HEK293T (cell line): ENCODE measurements at regions not wholly inside any gene's neighbourhood (a gene's known extent, or its start where the extent isn't known, plus 50 kb on each side); places are given as distances from the start of the nearest gene placed in this dataset.

ENCODE experiments used
- CTCF ChIA-PET: fragments of 350-600 bp; formaldehyde crosslinking; extraction: SDS; loops from one replicate; lab custom pipeline; 2021; ENCODE audit warnings: antibody characterized with exemption, inconsistent platforms; lab: Yijun Ruan, JAX
- POLR2A ChIA-PET: fragments of 350-600 bp; formaldehyde crosslinking; extraction: SDS; loops from one replicate; lab custom pipeline; 2020; ENCODE audit warnings: antibody characterized with exemption, inconsistent platforms; lab: Yijun Ruan, JAX
- DNase-seq: peaks from one replicate; pipeline ENCODE4 v3.0.0; 2012; ENCODE audit warnings: mixed read lengths; ENCODE audit errors: extremely low spot score
- ARNT ChIP-seq: fragments of 450-650 bp; IDR thresholded peaks from 2 replicates; pipeline ENCODE4 v1.6.1; 2017; ENCODE audit warnings: mild to moderate bottlenecking
- BHLHE40 ChIP-seq: fragments of 450-650 bp; IDR thresholded peaks from 2 replicates; pipeline ENCODE4 v1.6.1; 2016; ENCODE audit warnings: mild to moderate bottlenecking, moderate library complexity, borderline replicate concordance
- CTBP1 ChIP-seq: fragments of 450-650 bp; IDR thresholded peaks from 2 replicates; pipeline ENCODE4 v1.6.1; 2016; ENCODE audit warnings: borderline replicate concordance
- ELF4 ChIP-seq: fragments of 450-650 bp; IDR thresholded peaks from 2 replicates; pipeline ENCODE4 v1.6.1; 2017; ENCODE audit warnings: antibody characterized with exemption
- FOXA1 ChIP-seq: fragments of 450-650 bp; IDR thresholded peaks from 2 replicates; pipeline ENCODE4 v1.6.1; 2016; ENCODE audit warnings: mild to moderate bottlenecking
- FOXK2 ChIP-seq: fragments of 450-650 bp; IDR thresholded peaks from 2 replicates; pipeline ENCODE4 v1.6.1; 2016; ENCODE audit warnings: mild to moderate bottlenecking
- FOXM1 ChIP-seq: fragments of 450-650 bp; IDR thresholded peaks from 2 replicates; pipeline ENCODE4 v1.6.1; 2017; ENCODE audit warnings: mild to moderate bottlenecking, borderline replicate concordance
- HDGF ChIP-seq: fragments of 450-650 bp; IDR thresholded peaks from 2 replicates; pipeline ENCODE4 v1.6.1; 2017; ENCODE audit warnings: antibody characterized with exemption, borderline replicate concordance
- L3MBTL2 ChIP-seq: fragments of 450-650 bp; conservative IDR thresholded peaks from 2 replicates; pipeline ENCODE4 v1.6.1; 2016; ENCODE audit warnings: mild to moderate bottlenecking
- LEF1 ChIP-seq: fragments of 450-650 bp; IDR thresholded peaks from 2 replicates; pipeline ENCODE4 v1.6.1; 2017; ENCODE audit warnings: mild to moderate bottlenecking, borderline replicate concordance
- NFRKB ChIP-seq: fragments of 450-650 bp; IDR thresholded peaks from 2 replicates; pipeline ENCODE4 v1.6.1; 2016; ENCODE audit warnings: mild to moderate bottlenecking, moderate library complexity
- SP1 ChIP-seq: fragments of 450-650 bp; IDR thresholded peaks from 2 replicates; pipeline ENCODE4 v1.6.1; 2017
- SUZ12 ChIP-seq: fragments of 450-650 bp; IDR thresholded peaks from 2 replicates; pipeline ENCODE4 v1.6.1; 2016; ENCODE audit warnings: mild to moderate bottlenecking
- TARDBP ChIP-seq: fragments of 450-650 bp; IDR thresholded peaks from 2 replicates; pipeline ENCODE4 v1.6.1; 2016
- ZNF384 ChIP-seq: fragments of 450-650 bp; IDR thresholded peaks from 2 replicates; pipeline ENCODE4 v1.6.1; 2016
- TF ChIP-seq, protein P1 (sequence below): fragments of 450-650 bp; IDR thresholded peaks from 2 replicates; pipeline ENCODE4 v1.6.1; 2016

DNA sequence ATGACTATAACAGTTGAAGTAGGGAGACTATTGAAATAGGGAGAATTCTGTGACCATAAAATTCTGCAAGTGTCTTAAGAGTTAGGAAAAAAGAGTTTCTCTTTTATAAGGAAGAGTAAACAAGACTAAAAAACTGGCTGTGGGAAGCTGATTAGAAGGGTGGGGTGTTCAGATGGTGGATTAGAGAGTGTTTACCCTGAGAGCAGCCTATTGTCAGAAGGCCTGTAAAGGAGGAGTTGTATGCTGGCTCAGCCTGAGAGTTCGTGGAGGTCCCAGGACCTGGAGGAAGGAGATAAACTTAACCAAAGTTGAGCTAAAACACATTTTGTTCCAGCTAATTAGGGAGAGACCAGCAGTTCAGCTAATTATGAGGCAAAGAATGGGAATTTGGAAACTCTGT lies 629.7 kb downstream of the PCDH7 start:
- POLR2A ChIA-PET: no interaction called here

DNA sequence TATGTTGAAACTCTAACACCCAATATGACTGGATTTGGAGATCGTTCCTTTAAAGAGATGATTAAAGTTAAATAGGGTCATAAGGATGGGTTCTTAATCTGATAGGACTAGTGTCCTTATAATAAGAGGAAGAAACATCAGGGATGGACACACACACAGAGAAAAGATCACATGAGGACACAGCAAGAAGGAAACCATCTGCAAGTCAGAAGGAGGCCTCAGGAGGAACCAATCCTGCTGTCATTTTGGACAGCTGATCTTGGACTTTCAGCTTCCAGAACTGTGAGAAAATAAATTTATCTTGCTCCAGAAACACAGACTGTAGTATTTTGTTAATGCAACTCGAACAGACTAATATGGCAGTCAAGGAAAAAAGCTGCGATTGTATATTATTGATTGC lies 631.5 kb downstream of the PCDH7 start:
- no peak for DNase-seq
- no peak for TF ChIP-seq HDGF
- ChIA-PET POLR2A (no interaction called here), CTCF (no interaction called here)

More for the DNA sequence above, 629.7 kb downstream of the PCDH7 start:
- CTCF ChIA-PET: no interaction called here
- DNase-seq: no peak
- TF ChIP-seq CTBP1 (no peak), BHLHE40 (no peak), FOXM1 (no peak), SUZ12 (no peak), L3MBTL2 (no peak), ELF4 (no peak), FOXA1 (no peak), NFRKB (no peak), LEF1 (no peak), HDGF (no peak), ZNF384 (no peak), FOXK2 (no peak), TARDBP (no peak), ARNT (no peak), SP1 (no peak)
- TF ChIP-seq, protein P1, sequence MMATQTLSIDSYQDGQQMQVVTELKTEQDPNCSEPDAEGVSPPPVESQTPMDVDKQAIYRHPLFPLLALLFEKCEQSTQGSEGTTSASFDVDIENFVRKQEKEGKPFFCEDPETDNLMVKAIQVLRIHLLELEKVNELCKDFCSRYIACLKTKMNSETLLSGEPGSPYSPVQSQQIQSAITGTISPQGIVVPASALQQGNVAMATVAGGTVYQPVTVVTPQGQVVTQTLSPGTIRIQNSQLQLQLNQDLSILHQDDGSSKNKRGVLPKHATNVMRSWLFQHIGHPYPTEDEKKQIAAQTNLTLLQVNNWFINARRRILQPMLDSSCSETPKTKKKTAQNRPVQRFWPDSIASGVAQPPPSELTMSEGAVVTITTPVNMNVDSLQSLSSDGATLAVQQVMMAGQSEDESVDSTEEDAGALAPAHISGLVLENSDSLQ: no peak

DNA sequence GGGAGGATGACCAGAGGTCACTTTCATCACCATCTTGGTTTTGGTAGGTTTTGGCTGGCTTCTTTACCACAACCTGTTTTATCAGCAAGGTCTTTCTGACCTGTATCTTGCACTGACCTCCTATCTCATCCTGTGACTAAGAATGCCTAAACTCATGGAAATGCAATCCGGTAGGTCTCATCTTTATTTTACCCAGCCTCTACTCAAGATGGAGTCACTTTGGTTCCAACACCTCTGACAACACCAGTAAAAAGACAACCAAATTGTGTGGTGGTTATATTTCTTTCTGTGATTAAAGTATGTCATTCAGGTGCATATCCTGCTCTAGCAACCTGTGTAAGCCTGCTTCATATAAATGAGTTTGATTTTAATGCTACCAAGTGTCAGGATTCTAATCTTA lies 636.7 kb downstream of the PCDH7 start:
- DNase-seq: no peak
- TF ChIP-seq BHLHE40 (no peak), CTBP1 (no peak), SUZ12 (no peak), ELF4 (no peak), LEF1 (no peak)
- POLR2A ChIA-PET: no interaction called here
- CTCF ChIA-PET: no interaction called here

DNA sequence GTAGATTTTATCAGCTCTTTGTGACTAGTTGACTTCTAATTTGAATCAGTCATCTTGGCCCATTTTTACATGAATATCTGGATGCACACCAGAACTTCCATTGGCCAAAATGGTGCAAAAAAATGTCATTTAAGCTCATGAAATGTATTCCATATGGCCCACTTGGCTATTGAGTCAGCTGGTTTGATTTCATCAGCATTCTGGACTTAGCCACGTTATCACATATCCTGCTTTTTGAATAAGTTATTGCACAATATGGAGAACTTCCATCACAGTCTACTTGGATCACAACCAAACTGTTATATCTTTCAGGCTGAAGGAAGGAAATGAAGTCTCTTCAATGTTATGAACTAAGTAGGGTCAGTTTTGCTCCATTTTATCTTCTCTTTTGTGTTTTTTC lies 640.6 kb downstream of the PCDH7 start:
- CTCF ChIA-PET: no interaction called here
- TF ChIP-seq FOXK2 (no peak), HDGF (no peak), FOXM1 (no peak), NFRKB (no peak), FOXA1 (no peak), LEF1 (no peak), ZNF384 (no peak), SUZ12 (no peak), TARDBP (no peak)
- TF ChIP-seq, protein P1: no peak
- DNase-seq: no peak
- POLR2A ChIA-PET: no interaction called here

DNA sequence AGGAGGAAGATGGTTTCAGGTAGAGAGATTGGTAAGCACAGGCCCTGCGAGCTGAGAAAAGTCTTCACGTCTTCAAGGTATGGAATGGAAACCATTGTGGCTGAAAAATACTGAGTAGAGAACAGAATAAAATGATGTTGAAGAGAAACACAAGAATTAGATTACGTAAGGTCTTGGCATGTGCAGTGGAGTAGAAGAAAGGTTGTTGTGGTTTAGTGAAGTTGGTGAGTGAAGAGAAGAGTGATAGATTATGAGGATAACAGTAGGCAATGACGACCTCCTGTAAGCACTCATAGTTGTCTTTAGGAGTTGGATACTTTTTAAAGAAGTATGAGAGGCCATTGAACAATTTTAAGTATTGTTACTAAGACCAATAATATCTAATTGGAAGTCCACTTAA lies 642.6 kb downstream of the PCDH7 start:
- no peak for TF ChIP-seq LEF1
- TF ChIP-seq BHLHE40: no peak
- TF ChIP-seq HDGF: no peak
- TF ChIP-seq ZNF384: no peak
- TF ChIP-seq FOXA1: no peak
- TF ChIP-seq, protein P1: no peak
- POLR2A ChIA-PET: no interaction called here
- DNase-seq: no peak
- CTCF ChIA-PET: no interaction called here

DNA sequence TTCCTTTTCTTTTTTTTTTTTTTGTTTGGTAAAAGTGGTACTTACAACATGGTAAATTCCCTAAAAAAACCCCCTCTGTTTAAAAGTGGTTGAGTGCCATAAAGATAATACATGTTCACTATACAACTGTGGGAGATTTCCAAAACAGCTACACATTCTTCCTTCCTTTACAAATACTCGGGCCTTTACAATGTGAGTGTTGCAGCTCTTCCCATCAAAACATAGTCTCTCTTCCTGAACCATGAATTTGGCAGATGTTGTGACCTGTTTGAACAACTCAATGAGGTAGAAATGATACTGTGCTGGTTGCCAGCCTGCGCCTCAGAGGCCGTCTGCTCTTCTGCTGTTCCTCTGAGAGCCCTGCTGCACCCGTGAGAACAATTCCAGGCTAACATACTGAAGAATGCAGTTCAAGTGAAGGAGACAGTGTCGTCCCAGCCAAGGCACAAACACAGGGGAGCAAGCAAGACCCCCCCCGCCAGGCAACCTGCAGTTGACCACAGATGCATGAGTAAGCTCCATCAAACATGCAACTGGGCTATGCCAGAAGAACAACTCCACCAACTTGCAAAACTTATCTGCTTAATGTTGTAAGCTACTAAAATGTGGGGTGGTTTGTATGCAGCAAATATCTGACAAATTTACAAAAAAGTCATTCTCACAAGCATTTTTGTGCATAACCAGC lies 645.0 kb downstream of the PCDH7 start:
- DNase-seq: no peak
- TF ChIP-seq LEF1 (no peak), TARDBP (no peak), ELF4 (no peak), SUZ12 (no peak), ARNT (no peak), FOXM1 (no peak), NFRKB (no peak), SP1 (no peak), BHLHE40 (no peak), CTBP1 (no peak)
- TF ChIP-seq, protein P1: no peak
- POLR2A ChIA-PET: no interaction called here
- CTCF ChIA-PET: no interaction called here

DNA sequence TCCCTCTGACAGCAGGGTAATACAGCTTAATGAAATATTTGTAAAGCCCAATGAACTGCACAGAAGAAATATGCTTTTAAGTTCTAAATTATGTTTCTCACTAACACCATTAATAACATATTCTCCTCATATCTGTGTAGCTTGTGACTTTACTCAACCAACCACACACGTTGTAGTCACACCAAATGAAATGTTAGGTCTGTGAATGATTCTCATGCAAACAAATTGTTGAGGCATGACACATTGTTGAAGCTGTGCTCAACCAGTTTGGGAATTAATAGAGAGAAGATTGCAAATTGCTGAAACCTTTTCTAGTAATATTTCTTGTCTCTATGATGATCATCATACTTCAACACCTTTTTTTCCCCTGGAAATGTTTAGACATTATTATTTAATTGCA lies 645.9 kb downstream of the PCDH7 start:
- DNase-seq: no peak
- TF ChIP-seq ZNF384: no peak
- TF ChIP-seq BHLHE40: no peak
- no peak for TF ChIP-seq LEF1
- no peak for TF ChIP-seq FOXA1
- TF ChIP-seq FOXM1: no peak
- CTCF ChIA-PET: no interaction called here
- POLR2A ChIA-PET: no interaction called here
